Stimulated activated naive CD8-positive, alpha-beta T cell treated with anti-CD3 and anti-CD28 coated beads, Interleukin-15, amount 100 ng/mL, for 72 hours (primary cell): ENCODE measurements at regions not wholly inside any gene's neighbourhood (a gene's known extent, or its start where the extent isn't known, plus 50 kb on each side); places are given as distances from the start of the nearest gene placed in this dataset.
"Not testable (repeated sequence)": the region's sequence is repeated elsewhere in the genome, so short reads cannot be mapped to it uniquely, and the experiment has no call there.

Source experiments
- ATAC-seq: fragments of 150-1000 bp; cut with Tn5 transposase; 2 replicates; pipeline ENCODE4 v1.10.0; 2021; ENCODE audit warnings: mild to moderate bottlenecking, moderate library complexity
- DNase-seq, 2 donors: peaks; one replicate each; pipeline ENCODE4 v3.0.0; 2021 to 2022
- H3K27ac Mint-ChIP-seq, 2 donors: one replicate each; pipeline ENCODE4 v1.8.0; 2022; ENCODE audit warnings: mild to moderate bottlenecking in 2 of 2, mixed read lengths in 2 of 2, moderate library complexity in 2 of 2
- H3K27me3 Mint-ChIP-seq: one replicate; pipeline ENCODE4 v1.8.0; 2022; ENCODE audit warnings: mixed read lengths
- H3K4me1 Mint-ChIP-seq: one replicate; pipeline ENCODE4 v1.8.0; 2022; ENCODE audit warnings: mild to moderate bottlenecking, mixed read lengths
- H3K4me3 Mint-ChIP-seq, 2 donors: one replicate each; pipeline ENCODE4 v1.8.0; 2022; ENCODE audit warnings: mild to moderate bottlenecking in 2 of 2, mixed read lengths in 2 of 2, moderate library complexity in 1 of 2
- H3K9me3 Mint-ChIP-seq, 2 donors: one replicate each; pipeline ENCODE4 v1.8.0; 2022; ENCODE audit warnings: mixed read lengths in 2 of 2

DNA sequence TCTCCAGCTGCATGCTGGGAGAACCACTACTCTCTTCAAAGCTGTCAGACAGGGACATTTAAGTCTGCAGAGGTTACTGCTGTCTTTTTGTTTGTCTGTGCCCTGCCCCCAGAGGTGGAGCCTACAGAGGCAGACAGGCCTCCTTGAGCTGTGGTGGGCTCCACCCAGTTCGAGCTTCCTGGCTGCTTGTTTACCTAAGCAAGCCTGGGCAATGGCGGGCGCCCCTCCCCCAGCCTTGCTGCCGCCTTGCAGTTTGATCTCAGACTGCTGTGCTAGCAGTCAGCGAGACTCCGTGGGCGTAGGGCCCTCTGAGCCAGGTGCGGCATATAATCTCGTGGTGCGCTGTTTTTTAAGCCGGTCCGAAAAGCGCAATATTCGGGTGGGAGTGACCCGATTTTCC, 215.0 kb downstream of the STIM2 start:
- not testable (repeated sequence) for H3K4me3 Mint-ChIP-seq, H3K4me1 Mint-ChIP-seq, H3K27me3 Mint-ChIP-seq, DNase-seq, H3K9me3 Mint-ChIP-seq, H3K27ac Mint-ChIP-seq, ATAC-seq

DNA sequence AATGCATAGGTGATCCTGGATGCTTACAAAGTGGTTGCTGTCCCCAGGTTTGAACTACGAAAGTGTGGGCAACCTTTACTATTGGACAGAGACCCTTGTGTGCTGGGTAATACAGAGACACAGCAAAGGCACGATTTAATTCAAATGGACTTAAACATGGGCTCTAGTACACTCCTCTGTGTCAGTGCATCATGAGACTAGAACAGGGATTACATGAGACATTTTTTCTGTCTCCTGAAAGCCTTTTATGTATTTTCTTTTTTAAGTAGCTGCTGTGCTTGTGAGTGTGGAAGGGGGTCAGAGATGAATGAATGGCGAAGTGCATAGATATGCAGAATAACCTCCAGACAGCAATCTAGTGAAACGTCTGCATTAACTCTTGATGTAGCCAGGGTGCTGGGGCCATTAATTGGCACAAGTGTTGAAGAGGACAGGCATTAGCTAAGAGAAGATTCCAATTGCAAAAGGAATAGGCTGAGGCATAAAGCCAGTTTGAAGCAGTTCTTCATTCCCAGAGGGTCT, 218.4 kb downstream of the STIM2 start:
- ATAC-seq, result no peak
- Mint-ChIP-seq H3K9me3 (no peaks in the 10 kb centered on the region), H3K27me3 (peaks cover 33% of the 10 kb centered on the region), H3K27ac (no peak overlapping the region), H3K4me1 (no peaks in the 10 kb centered on the region), H3K4me3 (no peak overlapping the region)
- no peak for DNase-seq

DNA sequence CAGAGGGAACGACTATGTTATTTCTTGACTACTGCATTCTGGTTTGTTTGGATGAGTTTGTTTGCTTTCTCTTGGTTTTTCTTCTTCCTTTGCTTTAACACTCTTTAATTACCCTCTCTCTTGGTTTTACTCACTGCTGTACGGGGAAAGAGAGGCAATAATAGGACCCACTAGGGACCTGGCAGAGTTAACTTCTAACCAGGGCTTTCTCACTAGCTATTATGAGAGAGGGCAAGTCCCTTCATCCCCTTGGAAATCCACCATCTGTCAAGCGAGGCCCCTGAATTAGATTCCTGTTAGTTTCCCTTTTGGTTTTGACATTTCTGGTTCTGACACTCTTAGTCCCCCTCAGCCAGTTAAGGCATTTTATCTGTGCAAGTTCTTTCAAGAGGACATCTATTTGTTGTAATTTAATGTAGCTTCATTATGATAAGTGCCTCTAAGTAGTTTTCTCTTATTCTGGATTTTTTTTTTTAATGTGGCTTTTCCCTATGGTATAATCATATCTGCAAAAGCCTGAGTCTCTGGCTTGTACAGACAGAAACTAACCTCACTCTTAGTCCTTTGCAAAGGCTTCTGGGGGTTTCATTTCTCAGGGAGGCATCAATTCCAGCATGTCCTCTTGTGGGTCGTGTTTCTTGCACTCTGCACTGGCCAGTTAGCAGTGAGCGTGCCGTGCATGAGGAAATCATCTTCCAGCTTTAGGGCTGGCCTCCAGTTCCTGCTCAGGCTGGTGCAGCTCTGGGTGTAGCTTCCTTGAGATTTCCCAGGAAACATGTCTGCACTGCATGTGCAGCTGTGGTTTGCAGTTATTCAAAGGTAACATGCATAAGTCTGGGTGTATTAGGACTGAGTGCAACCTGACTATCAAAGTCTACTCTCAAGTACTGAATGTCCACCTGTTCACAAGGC, 221.3 kb downstream of the STIM2 start:
- H3K27ac Mint-ChIP-seq, result no peak overlapping the region
- H3K9me3 Mint-ChIP-seq, result no peaks in the 10 kb centered on the region
- H3K4me3 Mint-ChIP-seq, result no peak overlapping the region
- ATAC-seq, result peak; percentile 12
- peaks cover 61% of the 10 kb centered on the region for H3K27me3 Mint-ChIP-seq
- DNase-seq, result no peak
- H3K4me1 Mint-ChIP-seq, result no peaks in the 10 kb centered on the region

DNA sequence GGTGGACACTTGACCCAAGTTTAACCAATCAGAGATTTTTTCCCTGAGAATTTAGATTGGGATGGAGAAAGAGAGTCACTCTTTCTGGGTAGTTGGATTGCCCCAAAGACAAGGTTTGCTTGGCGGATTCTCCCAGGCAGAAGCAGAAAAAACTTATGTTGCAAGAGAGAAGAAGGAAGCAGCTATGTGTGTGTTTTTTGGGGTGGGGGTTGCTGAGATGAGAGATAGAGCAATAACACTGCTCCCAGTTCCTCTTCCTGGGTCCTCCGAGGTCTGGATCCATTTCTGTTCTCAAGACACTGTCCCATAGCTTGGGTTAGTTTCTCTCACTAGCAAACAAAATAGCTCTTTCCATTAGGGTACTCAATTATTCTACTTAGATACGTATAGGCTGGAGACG, 222.1 kb downstream of the STIM2 start:
- ATAC-seq (no peak), DNase-seq (no peak)
- H3K27me3 Mint-ChIP-seq, result peaks cover 70% of the 10 kb centered on the region
- no peak overlapping the region for H3K27ac Mint-ChIP-seq
- H3K4me1 Mint-ChIP-seq, result no peaks in the 10 kb centered on the region
- H3K9me3 Mint-ChIP-seq, result no peaks in the 10 kb centered on the region
- H3K4me3 Mint-ChIP-seq, result no peak overlapping the region

DNA sequence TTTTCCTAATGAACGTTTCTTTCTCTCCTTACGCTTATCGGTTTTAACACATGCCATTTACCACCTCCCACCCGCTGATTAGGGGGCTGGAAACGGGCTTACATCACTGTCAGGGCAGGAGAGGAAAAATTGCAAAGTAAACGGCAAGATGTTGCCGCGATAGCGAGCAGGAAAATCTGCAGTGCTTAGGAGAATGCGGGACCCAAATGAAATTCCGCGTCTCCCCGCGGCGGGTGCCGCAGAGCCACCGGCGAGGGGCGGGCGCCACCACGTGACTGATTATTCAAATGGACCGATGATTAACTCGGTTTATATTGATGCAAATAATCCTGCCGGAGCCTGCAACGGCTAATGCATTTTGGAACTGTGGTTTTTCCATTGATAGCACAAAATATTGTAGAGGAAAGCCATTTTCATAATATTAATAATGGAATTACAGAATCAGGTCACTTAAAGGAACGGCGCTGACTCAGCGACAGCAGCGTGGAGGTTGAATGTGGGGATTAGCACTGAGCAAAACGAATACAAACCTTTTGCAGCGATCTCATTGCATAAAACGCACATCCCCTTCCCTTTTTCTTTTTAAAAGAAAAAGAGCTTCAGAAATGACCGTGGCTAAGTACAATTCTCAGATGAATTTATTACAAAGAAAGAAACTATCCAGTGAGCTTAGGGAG, 224.2 kb downstream of the STIM2 start:
- H3K27ac Mint-ChIP-seq, result no peak overlapping the region
- H3K4me1 Mint-ChIP-seq, result no peaks in the 10 kb centered on the region
- ATAC-seq (no peak), DNase-seq (peak in 1 of 2 donors; percentile 16)
- H3K27me3 Mint-ChIP-seq, result peaks cover 79% of the 10 kb centered on the region
- peak overlapping the region in 1 of 2 donors; percentile 35 for H3K4me3 Mint-ChIP-seq
- no peaks in the 10 kb centered on the region for H3K9me3 Mint-ChIP-seq

DNA sequence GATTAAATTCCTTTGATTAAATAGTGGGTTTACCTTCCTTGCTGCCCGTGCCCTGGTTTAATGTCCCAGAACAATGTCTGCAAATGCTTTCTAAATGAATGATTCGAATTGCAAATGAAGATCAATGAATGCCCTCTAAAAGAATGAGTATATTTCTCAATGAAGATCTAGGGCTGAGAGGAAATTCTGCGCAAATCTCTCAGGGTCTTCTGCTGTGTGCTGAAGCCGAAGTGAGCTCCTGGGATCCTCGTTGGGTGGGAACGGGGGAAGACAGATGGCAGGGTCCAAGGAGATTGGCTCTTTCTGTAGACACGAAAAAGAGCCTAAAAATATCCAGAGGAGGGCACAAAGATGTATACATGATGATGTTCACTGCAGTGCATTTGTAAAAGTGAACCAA, 224.8 kb downstream of the STIM2 start:
- Mint-ChIP-seq H3K9me3 (no peaks in the 10 kb centered on the region), H3K4me1 (no peaks in the 10 kb centered on the region), H3K27me3 (peaks cover 85% of the 10 kb centered on the region), H3K27ac (no peak overlapping the region), H3K4me3 (no peak overlapping the region)
- DNase-seq (no peak), ATAC-seq (no peak)

DNA sequence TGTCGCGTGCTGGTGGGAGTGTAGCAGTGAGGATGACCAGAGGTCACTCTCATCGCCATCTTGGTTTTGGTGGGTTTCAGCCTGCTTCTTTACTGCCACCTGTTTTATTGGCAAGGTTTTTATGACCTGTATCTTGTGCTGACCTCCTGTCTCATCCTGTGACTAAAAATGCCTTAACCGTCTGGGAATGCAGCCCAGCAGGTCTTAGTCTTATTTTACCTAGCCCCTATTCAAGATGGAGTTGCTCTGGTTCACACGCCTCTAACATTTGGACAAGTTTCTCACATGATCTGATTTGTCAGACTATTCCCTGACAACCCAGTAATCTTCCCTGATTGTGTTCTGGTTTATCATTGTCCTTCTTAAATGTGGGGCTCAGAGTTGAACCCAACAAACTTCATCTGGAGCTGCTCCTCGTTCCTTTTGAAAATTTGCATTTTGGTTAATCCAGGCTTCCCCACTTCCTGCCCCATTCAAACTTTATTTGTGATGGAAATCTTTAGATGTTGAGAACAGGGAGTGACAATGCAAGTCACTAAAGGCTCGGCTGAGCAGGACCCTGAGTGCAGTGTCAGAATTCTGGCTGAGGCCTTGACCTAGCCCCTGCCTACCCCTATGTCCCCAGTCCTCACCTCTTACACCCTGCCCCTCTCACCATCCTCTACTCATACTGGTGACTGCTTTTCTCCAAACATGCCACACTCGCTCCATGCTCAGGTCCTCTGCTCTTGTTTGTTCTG, 226.8 kb downstream of the STIM2 start:
- no peak for ATAC-seq
- no peaks in the 10 kb centered on the region for H3K9me3 Mint-ChIP-seq
- no peak overlapping the region for H3K27ac Mint-ChIP-seq
- H3K27me3 Mint-ChIP-seq, result peaks cover 95% of the 10 kb centered on the region
- no peaks in the 10 kb centered on the region for H3K4me1 Mint-ChIP-seq
- no peak for DNase-seq
- no peak overlapping the region for H3K4me3 Mint-ChIP-seq

DNA sequence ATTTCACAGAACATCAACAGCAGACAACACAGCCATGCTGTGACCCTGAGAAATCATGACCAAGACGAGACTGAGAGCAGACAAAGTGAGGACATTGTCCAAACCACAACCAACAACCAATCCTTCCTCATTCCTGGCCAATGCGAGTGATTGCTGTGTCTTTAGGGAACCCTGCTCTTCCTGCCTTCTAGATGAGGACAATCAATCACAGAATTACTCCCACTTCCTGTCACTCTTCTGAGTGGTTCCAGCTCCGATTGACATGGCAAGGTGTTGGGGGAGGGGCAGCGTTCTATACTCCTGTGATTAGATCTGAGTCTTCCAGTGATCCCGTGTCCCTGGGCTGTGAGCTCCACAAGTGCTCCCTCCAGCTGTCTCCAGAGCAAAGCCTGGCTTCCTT, 227.8 kb downstream of the STIM2 start:
- H3K27me3 Mint-ChIP-seq, result peaks cover 94% of the 10 kb centered on the region
- ATAC-seq, result no peak
- no peaks in the 10 kb centered on the region for H3K4me1 Mint-ChIP-seq

DNA sequence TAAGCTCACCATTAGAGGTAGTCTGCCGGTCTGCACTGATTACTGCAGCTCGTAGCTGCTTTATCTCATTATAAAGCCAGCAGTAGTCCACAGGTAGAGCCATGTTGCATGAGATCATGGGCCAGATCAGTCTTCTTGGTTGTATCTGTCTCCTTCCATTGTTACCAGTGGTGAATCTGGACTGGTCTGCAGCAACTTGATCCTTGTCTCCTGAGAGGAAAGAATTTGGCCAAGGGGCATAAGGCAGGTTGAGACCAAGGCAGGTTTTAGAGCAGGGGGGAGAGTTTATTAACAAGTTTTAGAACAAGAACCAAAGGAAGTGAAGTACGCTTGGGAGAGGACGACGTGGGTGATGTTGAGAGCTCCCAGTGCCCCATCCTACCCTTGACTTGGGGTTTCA, 228.5 kb downstream of the STIM2 start:
- no peak overlapping the region for H3K27ac Mint-ChIP-seq

More for the DNA sequence above, 227.8 kb downstream of the STIM2 start:
- DNase-seq, result no peak
- Mint-ChIP-seq H3K27ac (no peak overlapping the region), H3K4me3 (no peak overlapping the region), H3K9me3 (no peaks in the 10 kb centered on the region)

DNA sequence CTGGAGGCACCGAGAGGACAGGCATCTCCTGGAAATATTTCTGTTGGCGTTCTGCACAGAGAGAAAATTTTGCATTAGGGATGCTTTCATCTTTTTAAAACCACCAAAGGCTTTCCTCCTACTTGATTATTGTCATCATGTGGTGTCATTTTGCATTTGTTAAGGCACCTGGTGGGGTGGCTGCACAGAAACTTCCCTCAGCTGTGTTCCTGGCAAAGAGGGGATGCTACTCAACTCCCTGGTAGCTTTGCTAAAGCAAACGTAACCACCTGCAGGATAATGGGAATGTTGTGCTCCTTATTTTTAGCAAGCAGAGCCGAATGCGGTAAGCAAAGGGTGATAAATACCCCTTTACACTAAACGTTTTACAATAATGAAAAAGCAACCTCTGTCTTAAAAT, 229.8 kb downstream of the STIM2 start:
- Mint-ChIP-seq H3K9me3 (no peaks in the 10 kb centered on the region), H3K27ac (no peak overlapping the region), H3K27me3 (peaks cover 75% of the 10 kb centered on the region), H3K4me1 (no peaks in the 10 kb centered on the region), H3K4me3 (no peak overlapping the region)
- no peak for DNase-seq
- ATAC-seq, result no peak

More for the DNA sequence above, 228.5 kb downstream of the STIM2 start:
- peaks cover 87% of the 10 kb centered on the region for H3K27me3 Mint-ChIP-seq
- DNase-seq, result no peak
- H3K4me3 Mint-ChIP-seq, result no peak overlapping the region
- no peaks in the 10 kb centered on the region for H3K4me1 Mint-ChIP-seq
- no peaks in the 10 kb centered on the region for H3K9me3 Mint-ChIP-seq
- ATAC-seq, result no peak

DNA sequence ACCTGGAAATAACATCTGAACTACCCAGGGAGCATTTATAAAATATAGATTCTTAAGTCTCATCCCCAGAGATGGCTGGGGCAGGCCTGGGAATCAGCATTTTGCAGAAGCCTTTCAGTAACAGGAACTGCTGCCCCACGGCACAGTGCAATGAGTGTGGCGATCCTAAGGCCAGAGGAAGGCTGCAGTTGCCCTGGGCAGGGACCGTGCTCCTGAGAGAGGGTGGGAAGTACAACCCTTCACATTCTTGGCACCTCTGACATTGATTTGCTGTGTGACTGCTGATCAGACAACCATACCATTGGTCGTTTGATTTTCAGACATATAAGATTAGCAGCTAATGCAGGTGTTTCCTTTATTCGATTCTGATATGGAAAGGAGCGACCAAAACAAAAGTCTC, 233.6 kb downstream of the STIM2 start:
- ATAC-seq (no peak), DNase-seq (no peak)
- no peak overlapping the region for H3K4me3 Mint-ChIP-seq
- H3K4me1 Mint-ChIP-seq, result no peaks in the 10 kb centered on the region
- H3K9me3 Mint-ChIP-seq, result no peaks in the 10 kb centered on the region
- H3K27ac Mint-ChIP-seq, result no peak overlapping the region
- peaks cover 41% of the 10 kb centered on the region for H3K27me3 Mint-ChIP-seq

DNA sequence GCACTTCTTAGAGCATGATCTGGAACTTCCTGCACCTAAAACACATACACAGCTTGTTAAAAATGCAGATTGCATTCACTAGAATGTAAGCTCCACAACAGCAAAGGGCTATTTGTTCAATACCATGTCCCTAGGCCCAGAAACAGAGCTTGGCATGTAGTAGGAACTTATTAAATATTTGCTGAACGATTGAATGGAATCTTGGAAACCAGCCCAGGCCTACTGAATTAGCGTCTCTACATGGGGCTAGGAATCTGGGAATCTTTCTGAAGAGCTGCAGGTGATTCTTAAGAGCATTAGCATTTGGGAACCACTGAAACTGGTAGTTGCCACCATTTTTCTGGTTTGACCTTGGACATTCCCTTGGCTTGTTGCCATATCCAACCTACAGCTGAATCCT, 234.1 kb downstream of the STIM2 start:
- Mint-ChIP-seq H3K9me3 (no peaks in the 10 kb centered on the region), H3K4me3 (no peak overlapping the region), H3K4me1 (no peaks in the 10 kb centered on the region), H3K27ac (no peak overlapping the region), H3K27me3 (peaks cover 35% of the 10 kb centered on the region)
- ATAC-seq, result no peak
- DNase-seq, result no peak

DNA sequence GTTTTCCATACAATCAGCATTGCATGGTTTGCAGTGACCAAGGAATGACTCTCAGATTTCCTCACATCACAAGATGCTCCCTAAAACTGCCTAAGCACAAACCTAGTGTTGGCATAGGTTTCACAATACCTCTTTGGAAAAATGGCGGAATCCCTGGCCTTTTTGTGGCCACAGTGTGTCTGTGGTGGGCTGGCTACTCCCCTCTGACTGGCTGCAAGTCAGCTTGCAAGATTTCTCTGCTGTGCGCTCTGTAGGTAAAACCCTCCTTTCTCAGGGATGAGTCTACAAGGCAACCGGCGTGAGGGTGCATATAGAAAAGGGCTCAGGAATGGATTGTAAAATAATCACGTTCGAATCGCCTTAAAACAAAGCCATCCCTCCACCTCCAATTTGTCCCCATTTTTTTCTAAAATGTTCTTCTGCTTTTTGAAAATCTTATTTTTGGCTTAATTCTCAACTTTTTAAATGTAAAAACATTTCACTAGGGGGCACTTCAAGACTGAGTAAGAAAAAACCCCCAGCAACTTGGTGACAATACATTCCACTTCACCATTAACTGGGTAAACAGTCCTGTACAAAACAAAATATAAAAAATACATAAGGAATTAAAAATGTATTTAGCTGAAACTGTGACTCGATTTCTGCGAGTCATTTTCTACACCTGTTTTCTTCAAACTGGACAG, 235.6 kb downstream of the STIM2 start:
- H3K9me3 Mint-ChIP-seq, result no peaks in the 10 kb centered on the region
- H3K4me1 Mint-ChIP-seq, result no peaks in the 10 kb centered on the region
- H3K27ac Mint-ChIP-seq, result no peak overlapping the region
- no peak for DNase-seq
- ATAC-seq, result no peak
- H3K27me3 Mint-ChIP-seq, result peaks cover 20% of the 10 kb centered on the region
- H3K4me3 Mint-ChIP-seq, result no peak overlapping the region

DNA sequence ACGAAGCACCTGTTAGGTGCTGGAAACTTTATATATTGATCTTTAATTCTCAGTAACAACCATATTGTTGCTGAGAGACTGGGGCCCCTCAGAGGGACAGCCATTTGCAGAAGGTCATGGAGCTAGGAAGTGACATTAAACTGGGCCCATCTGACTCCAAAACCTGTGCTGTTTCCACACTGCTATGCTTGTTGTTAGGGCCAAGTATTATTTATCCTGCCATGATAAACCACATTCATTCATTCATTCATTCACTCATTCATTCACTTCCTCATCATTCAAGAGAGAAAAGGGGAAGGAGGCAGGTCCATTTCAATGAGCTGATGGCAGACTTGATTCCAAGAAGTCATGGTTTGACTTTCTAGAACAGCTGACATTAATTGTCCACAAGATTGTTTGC, 237.4 kb downstream of the STIM2 start:
- no peak for DNase-seq
- Mint-ChIP-seq H3K27ac (no peak overlapping the region), H3K9me3 (no peaks in the 10 kb centered on the region), H3K4me3 (no peak overlapping the region), H3K4me1 (no peaks in the 10 kb centered on the region), H3K27me3 (peaks cover 18% of the 10 kb centered on the region)
- ATAC-seq, result no peak

DNA sequence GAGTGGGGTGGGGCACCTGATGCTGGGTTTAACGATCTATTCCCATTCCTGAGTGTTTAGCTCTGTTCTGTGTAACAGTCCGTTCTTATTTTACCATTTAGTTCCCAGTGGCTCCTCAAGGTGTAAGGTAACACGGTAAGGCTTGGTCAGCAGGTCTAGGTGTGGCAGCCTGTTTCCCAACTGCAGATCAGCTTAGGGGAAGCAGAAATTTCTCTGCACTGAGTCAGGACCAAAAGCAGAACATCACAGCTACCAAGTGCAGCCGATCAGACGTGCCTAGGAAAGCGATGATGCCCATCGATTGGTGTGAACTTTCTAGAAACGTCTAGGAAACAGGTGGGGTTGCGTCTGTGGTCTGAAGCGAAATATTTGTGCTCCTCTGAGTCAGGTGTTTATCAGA, 240.1 kb downstream of the STIM2 start:
- no peak for ATAC-seq
- H3K4me3 Mint-ChIP-seq, result no peak overlapping the region
- no peak for DNase-seq
- H3K27me3 Mint-ChIP-seq, result peaks cover 25% of the 10 kb centered on the region
- H3K9me3 Mint-ChIP-seq, result no peaks in the 10 kb centered on the region
- no peak overlapping the region for H3K27ac Mint-ChIP-seq
- no peaks in the 10 kb centered on the region for H3K4me1 Mint-ChIP-seq
